ENCODE measurements at regions not wholly inside any gene's neighbourhood (a gene's known extent, or its start where the extent isn't known, plus 50 kb on each side); places are given as distances from the start of the nearest gene placed in this dataset.

DNA sequence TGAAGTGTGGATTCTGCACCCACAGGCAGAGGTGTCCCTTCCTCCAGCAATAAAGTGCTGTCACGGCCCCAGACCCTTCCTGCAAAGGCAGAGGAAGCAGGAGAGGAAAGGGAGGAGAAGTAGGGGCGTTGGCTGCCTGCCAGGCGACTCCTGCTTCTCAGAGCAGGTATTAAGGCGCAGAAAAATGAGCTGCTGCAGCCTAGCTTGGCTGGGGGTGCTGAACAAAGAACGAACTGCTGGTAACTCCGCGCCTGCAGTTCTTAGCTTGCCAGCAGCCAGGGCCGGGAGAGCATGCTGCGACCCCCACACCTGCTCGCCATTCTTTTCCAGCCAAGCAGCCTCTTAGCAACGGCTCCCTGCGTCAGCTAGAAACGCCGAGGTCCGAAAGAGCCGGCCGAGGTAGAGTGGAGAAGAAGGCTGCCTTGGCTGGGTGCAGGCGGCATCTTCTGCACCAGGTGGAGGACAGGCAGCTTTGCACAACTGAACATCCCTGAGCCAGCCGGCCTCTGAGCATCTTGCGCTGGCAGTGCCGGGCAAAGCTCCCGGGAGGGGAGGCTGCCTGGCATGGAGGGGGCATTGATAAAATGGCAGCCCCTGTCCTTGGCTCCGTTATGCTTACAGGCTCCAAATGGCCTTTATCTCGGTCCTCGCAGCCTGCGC is 296.0 kb downstream of the MEX3B start:
- TF ChIP-seq CREB1 (CRISPR knock-in tag; IDR thresholded peaks at IDR 0.05): no peak
- TF ChIP-seq CTCF (IDR thresholded peaks at IDR 0.05): no peak
- TF ChIP-seq, protein P1, sequence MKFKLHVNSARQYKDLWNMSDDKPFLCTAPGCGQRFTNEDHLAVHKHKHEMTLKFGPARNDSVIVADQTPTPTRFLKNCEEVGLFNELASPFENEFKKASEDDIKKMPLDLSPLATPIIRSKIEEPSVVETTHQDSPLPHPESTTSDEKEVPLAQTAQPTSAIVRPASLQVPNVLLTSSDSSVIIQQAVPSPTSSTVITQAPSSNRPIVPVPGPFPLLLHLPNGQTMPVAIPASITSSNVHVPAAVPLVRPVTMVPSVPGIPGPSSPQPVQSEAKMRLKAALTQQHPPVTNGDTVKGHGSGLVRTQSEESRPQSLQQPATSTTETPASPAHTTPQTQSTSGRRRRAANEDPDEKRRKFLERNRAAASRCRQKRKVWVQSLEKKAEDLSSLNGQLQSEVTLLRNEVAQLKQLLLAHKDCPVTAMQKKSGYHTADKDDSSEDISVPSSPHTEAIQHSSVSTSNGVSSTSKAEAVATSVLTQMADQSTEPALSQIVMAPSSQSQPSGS (CRISPR knock-in tag; IDR thresholded peaks at IDR 0.05; ENCODE audit: borderline replicate concordance, low read depth): no peak
- no peak for TF ChIP-seq FOXJ3 (CRISPR knock-in tag; IDR thresholded peaks at IDR 0.05; ENCODE audit: borderline replicate concordance)
- TF ChIP-seq SP1 (CRISPR knock-in tag; conservative IDR thresholded peaks at IDR 0.05): no peak
- TF ChIP-seq ZNF138 (CRISPR knock-in tag; conservative IDR thresholded peaks at IDR 0.05): no peak
- TF ChIP-seq, protein P2, sequence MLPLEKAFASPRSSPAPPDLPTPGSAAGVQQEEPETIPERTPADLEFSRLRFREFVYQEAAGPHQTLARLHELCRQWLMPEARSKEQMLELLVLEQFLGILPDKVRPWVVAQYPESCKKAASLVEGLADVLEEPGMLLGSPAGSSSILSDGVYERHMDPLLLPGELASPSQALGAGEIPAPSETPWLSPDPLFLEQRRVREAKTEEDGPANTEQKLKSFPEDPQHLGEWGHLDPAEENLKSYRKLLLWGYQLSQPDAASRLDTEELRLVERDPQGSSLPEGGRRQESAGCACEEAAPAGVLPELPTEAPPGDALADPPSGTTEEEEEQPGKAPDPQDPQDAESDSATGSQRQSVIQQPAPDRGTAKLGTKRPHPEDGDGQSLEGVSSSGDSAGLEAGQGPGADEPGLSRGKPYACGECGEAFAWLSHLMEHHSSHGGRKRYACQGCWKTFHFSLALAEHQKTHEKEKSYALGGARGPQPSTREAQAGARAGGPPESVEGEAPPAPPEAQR (CRISPR knock-in tag; IDR thresholded peaks at IDR 0.05): no peak
- no peak for TF ChIP-seq TCF7 (CRISPR knock-in tag; IDR thresholded peaks at IDR 0.05; ENCODE audit: low read depth)
